Left renal pelvis (tissue), 4 donors: ENCODE measurements at regions not wholly inside any gene's neighbourhood (a gene's known extent, or its start where the extent isn't known, plus 50 kb on each side); places are given as distances from the start of the nearest gene placed in this dataset.
"Not testable (repeated sequence)": the region's sequence is repeated elsewhere in the genome, so short reads cannot be mapped to it uniquely, and the experiment has no call there.

Source experiments
- DNase-seq, 4 donors: peaks; one replicate each; pipeline ENCODE4 v3.0.0-alpha.2; 2013; ENCODE audit warnings: low read depth in 4 of 4, low spot score in 3 of 4

GRCh38 chr18:71031296-71032191, 742.7 kb downstream of the SOCS6 start:
- DNase-seq: not testable (repeated sequence)

GRCh38 chr18:71030085-71030484, 741.2 kb downstream of the SOCS6 start:
- not testable (repeated sequence) for DNase-seq

- no peak for DNase-seq
These were observed 739.5 kb downstream of the SOCS6 start for GRCh38 chr18:71028285-71028762.

GRCh38 chr18:71027531-71027930, 738.7 kb downstream of the SOCS6 start:
- no peak for DNase-seq

- no peak for DNase-seq
These were observed 736.8 kb downstream of the SOCS6 start for GRCh38 chr18:71025505-71026225.

GRCh38 chr18:71022389-71022788, 733.5 kb downstream of the SOCS6 start:
- DNase-seq: no peak

GRCh38 chr18:71021030-71021362, 732.2 kb downstream of the SOCS6 start:
- no peak for DNase-seq

GRCh38 chr18:71020342-71021029, 731.6 kb downstream of the SOCS6 start:
- no peak for DNase-seq

- DNase-seq: no peak
These were observed 730.0 kb downstream of the SOCS6 start for GRCh38 chr18:71018816-71019215.

- DNase-seq: no peak
These were observed 723.9 kb downstream of the SOCS6 start for GRCh38 chr18:71012789-71013188.

- no peak for DNase-seq
These were observed 722.5 kb downstream of the SOCS6 start for GRCh38 chr18:71011389-71011788.

- no peak for DNase-seq
These were observed 719.4 kb downstream of the SOCS6 start for GRCh38 chr18:71008257-71008656.

GRCh38 chr18:71001597-71001996, 712.8 kb downstream of the SOCS6 start:
- DNase-seq: no peak

- DNase-seq: no peak
These were observed 709.6 kb downstream of the SOCS6 start for GRCh38 chr18:70998490-70998889.

- DNase-seq: no peak
These were observed 705.3 kb downstream of the SOCS6 start for GRCh38 chr18:70994116-70994515.

- DNase-seq: no peak
These were observed 702.7 kb downstream of the SOCS6 start for GRCh38 chr18:70991577-70991976.

- no peak for DNase-seq
These were observed 697.1 kb downstream of the SOCS6 start for GRCh38 chr18:70985948-70986347.

GRCh38 chr18:70982292-70982691, 693.4 kb downstream of the SOCS6 start:
- no peak for DNase-seq

GRCh38 chr18:70981400-70982140, 692.7 kb downstream of the SOCS6 start:
- DNase-seq: no peak

GRCh38 chr18:70973626-70974025, 684.8 kb downstream of the SOCS6 start:
- no peak for DNase-seq

- no peak for DNase-seq
These were observed 677.6 kb downstream of the SOCS6 start for GRCh38 chr18:70966419-70966818.
